SH-SY5Y (cell line): ENCODE measurements at regions not wholly inside any gene's neighbourhood (a gene's known extent, or its start where the extent isn't known, plus 50 kb on each side); places are given as distances from the start of the nearest gene placed in this dataset.

Experiments
- GATA2 ChIP-seq: IDR thresholded peaks from 2 replicates; pipeline ENCODE4 v1.6.1; 2011; ENCODE audit warnings: mild to moderate bottlenecking, low read depth, low read length
- GATA3 ChIP-seq: IDR thresholded peaks from 2 replicates; pipeline ENCODE4 v1.6.1; 2011; ENCODE audit warnings: low read depth, mild to moderate bottlenecking, low read length, moderate library complexity

DNA sequence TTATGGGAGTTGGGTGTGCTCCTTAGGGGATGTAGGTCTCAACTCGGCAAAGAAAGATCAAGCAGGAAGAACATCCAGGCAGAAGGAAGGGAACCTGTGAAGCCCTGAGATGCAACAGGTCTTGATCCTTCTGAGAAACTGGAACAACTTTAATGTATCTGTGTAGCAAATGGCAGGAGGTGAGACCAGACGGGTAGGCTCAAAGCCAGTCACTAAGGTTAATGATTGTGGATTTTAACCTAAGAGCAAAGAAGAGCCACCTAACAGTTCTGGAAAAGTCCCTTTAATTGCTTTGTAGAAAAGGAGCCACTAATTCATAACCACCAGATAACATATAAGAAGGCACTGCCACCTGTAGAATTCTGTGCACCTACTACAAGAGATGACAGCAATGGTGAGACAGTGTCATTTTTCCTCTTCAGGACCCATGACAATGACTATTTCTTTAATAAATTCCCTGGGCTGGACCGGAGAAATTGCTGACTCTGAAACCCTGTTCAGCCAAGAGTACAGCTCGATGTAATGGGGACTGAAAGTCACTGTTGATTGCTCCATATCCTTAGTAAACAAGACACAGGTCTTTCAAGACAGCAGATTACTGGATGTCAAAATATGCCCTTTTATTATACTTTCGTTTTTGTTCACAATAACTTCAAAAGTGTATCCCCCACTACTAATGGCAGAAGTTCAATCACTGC is 326.2 kb downstream of the CBLN4 start:
- TF ChIP-seq GATA2 (no peak), GATA3 (no peak)
